ENCODE measurements at regions not wholly inside any gene's neighbourhood (a gene's known extent, or its start where the extent isn't known, plus 50 kb on each side); places are given as distances from the start of the nearest gene placed in this dataset.

DNA sequence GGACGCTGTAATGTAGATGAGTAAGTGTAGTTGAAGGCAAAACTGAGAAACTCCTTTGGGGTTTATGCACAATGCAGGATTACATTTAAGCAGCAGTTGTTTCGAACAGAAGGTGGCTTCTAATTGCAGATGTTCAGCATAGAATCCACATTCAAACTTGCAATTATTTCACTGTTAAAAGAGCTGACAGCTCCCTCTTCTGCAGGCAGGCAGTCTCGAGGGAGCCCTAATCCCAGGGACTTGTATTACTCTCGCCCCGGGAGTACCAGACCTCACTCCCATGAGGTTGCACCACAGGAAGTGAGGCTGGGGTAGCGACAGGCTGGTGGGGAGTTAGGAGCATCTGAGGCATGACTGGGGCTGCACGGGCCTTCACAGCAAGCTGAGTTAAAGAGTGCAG, 484.3 kb upstream of the EEF2KMT start:
- TF ChIP-seq, protein P1, sequence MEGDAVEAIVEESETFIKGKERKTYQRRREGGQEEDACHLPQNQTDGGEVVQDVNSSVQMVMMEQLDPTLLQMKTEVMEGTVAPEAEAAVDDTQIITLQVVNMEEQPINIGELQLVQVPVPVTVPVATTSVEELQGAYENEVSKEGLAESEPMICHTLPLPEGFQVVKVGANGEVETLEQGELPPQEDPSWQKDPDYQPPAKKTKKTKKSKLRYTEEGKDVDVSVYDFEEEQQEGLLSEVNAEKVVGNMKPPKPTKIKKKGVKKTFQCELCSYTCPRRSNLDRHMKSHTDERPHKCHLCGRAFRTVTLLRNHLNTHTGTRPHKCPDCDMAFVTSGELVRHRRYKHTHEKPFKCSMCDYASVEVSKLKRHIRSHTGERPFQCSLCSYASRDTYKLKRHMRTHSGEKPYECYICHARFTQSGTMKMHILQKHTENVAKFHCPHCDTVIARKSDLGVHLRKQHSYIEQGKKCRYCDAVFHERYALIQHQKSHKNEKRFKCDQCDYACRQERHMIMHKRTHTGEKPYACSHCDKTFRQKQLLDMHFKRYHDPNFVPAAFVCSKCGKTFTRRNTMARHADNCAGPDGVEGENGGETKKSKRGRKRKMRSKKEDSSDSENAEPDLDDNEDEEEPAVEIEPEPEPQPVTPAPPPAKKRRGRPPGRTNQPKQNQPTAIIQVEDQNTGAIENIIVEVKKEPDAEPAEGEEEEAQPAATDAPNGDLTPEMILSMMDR (optimal IDR thresholded peaks at IDR 0.05 in 1 of 3, IDR thresholded peaks at IDR 0.05 in 1 of 3, conservative IDR thresholded peaks at IDR 0.05 in 1 of 3; ENCODE audit: extremely low read depth in 1 of 3, insufficient read depth in 2 of 3, low read length in 3 of 3) = no peak
- TF ChIP-seq EZH2 (IDR thresholded peaks at IDR 0.05; ENCODE audit: low read length) = no peak

Measured in keratinocyte (primary cell).